Mucosa of gallbladder (tissue), 1 donor: ENCODE measurements at regions not wholly inside any gene's neighbourhood (a gene's known extent, or its start where the extent isn't known, plus 50 kb on each side); places are given as distances from the start of the nearest gene placed in this dataset.
"Not testable (repeated sequence)": the region's sequence is repeated elsewhere in the genome, so short reads cannot be mapped to it uniquely, and the experiment has no call there.

ENCODE experiments used
- DNase-seq: peaks from one replicate; pipeline ENCODE4 v3.0.0-alpha.2; 2020; ENCODE audit warnings: low spot score
- donor health status: DM: no; HTN: no; CAD: no.

DNA sequence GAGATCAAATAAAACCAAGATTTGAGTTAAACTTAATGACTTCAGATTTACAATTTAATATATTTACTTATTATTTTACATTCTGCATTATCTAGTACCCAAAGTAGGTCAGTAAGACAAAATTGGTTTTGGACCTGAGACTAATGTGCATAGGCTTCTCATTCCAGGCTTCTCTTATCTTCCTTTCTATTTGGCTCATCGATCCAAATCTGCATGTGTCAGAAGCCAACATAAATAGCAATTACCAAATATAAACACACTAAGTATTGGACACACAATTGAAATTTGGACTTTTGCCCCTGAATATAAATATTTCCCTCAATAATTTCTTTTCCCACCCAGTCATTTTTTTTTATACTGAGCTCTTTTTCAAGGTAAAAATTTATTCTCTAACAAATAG is 290.6 kb upstream of the ARHGEF26 start:
- DNase-seq, result no peak

DNA sequence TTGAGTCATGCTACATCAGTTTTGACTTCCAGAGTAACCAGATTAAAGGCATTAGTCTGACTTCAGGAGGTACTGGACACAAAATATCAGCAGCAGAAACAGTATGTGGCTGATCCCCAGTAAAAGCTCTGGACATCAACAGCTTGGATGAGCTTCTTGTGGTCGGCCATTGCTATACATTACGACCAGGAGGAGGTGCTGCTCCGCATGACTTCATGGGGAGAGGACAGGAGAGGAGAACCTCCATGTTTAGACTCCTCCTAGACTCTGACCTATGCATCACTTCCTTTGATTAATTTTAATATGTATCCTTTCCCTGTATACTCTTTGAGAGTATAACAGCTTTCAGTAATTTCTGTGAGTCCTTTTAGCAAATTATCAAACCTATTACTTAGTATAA is 285.6 kb upstream of the ARHGEF26 start:
- DNase-seq, result no peak

DNA sequence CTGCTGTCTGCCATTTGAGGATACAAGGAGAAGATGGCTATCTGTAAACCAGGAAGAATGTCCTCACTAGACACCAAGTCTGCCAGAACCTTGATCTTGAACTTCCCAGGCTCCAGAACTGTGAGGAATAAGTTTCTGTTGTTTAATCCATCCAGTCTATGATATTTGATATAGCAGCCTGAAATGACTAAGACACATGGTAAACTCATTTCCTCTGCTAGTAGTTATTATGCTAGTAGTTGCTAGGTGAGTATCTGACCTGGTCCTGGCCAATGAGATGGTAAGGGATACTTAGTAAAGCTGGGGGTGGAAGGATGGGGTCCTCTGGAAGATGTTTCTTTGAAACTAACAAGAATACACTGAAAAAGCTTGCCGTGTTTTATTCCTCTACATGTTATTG is 280.7 kb upstream of the ARHGEF26 start:
- no peak for DNase-seq

DNA sequence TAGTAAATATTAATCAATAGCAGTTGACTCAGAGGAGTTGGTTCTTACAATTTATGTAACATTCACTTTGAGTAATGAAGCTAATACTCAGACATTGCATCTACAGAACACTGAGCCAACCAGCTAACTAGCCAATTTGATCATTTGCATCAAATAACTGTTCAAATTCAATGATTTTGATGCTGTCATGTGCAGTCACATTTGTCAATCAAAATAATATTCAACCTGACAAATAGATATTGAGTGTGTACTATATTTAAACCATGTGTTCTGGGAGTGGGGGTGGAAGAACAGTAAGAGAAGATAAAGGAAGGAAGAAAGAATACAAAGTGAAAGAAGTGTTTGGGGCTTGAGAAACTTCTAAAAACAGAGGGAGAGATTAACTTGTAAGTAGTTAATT is 277.2 kb upstream of the ARHGEF26 start:
- DNase-seq, result no peak

DNA sequence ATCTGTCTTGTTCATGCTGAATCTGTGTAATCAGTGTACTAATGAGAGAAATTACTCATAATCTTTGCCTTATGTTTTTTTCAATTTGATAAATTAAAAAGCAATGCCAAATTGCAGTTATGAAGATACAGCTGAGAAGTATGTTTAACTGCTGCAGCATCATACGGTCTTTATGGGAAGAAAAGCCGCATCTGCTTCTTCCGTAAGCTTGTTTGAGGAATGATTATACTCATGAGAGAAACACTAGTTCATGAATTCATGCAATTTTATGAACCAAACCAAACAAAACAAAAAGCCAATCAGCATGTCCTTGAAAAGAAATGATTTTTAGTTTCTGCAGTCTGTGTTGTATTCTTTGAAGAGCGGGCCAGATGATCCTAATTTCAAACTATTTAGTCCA is 275.9 kb upstream of the ARHGEF26 start:
- DNase-seq, result no peak

DNA sequence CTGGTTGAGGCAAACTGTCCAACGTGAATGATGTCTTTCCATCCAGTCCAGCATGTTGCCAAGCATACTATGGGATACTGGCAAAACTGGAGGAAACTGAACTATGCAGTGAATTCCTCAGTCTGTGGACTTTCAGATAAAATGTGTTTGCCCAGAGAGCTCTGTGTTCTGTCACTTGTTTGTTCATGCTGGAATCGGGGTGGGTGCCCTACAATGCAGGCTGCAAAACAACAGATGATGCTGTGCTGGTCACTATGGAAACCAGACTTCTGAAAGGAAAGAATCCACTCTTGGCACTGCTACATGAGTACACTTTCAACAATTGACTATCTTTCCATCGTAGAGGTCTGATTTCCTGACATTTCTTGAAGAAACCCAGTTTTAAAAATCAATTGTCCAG is 272.5 kb upstream of the ARHGEF26 start:
- no peak for DNase-seq

DNA sequence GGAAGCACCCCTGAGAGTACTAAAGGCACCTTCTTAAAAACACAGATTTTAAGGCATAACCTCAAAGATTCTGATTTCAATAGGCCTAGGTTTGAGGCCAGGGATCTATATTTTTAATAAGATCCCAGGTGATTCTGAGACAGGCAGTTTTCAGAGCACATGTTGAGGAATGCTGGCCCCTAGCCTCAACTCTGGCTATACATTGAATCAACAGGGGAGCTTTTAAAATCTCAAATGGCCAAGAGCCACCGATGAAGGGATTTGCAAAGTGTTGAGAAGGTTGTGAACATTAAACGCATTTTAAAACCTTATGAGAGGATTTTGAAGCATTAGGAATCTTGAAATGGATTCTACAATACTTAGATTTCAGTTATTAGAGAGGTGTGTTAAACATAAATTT is 268.8 kb upstream of the ARHGEF26 start:
- no peak for DNase-seq

DNA sequence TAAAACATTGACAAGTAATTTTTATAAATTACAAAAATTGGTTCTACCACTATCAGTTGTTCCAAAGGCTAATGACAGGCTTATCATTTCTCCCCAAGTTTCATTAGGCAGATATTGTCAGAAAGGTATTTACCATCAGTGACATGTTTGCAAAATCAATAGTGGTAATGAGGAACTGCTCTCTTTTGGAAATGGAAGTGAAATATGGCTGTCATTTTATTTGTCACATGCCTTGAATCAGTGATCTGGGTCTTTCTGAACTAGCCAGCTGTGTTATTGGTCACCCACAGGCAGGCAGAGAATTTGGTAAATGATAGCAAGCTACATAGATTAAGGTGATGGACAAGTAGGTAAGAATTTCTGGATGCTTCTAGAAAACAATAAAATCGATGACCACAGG is 268.0 kb upstream of the ARHGEF26 start:
- DNase-seq, result no peak

DNA sequence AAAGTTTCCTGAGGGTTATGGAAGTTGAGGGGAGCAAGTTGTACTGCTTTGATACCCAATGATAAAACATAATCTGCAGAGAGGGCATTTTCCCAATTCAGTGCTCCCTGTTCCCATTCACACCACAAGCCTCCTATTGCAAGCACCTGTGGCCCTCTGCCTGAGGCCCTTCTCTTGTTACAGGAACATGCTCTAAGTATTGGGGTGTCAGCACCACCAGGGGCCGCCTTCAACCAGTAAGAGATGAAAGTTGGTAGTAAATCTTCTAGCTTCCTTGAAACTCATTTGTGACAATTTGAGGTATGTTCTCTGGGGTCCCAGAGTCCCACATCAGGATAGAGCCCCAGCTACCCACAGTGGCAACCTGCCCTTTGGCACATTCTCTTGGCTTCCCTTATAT is 265.4 kb upstream of the ARHGEF26 start:
- no peak for DNase-seq

DNA sequence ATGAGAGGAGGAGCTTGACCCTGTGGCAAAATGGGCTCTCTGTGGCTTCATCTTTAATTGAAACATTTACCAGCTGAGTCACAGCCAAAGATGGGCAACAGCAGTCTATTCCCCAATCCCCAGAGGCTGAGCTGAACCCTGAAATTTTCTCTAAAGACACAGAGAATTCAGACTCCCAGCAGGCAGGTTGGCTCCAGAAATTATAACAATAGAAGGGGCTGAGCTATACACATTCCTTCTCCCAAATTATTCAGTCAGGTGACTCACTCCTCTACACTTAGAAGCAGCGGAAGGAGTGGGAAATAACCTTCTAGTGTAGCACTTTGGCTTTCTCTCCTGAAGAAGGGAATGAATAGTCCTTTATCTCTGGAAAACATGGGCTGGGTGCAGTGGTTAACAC is 264.3 kb upstream of the ARHGEF26 start:
- no peak for DNase-seq

DNA sequence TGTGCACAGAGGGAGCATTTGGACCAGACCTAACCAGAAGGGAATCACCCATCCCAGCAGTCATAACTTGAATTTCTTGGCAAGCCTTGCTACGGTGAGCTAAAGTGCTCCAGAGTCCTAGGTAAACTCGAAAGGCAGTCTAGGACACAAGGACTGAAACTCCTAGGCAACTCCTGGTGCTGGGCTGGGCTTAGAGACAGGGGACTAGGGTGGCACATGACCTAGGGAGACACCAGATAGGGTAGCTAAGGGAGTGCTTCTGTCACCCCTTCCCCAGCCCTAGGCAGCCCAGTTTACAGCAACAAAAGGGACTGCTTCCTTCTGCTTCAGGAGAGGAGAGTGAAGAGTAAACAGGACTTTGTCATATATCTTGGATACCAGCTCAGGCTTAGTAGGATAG is 256.4 kb upstream of the ARHGEF26 start:
- no peak for DNase-seq

DNA sequence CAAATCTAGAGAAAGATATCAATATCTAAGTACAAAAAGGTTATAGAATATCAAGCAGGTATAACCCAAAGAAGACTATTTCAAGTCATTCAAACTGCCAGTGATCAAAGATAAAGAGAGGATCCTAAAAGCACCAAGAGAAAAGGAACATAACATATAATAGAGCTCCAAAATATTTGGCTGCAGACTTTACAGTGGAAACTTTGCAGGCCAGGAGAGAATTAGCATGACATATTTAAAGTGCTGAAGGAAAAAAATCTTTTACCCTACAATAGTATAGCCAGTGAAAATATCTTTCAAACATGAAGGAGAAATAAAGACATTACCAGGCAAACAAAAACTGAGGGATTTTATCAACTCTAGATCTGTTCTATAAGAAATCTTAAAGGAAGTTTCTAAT is 254.3 kb upstream of the ARHGEF26 start:
- DNase-seq, result no peak

DNA sequence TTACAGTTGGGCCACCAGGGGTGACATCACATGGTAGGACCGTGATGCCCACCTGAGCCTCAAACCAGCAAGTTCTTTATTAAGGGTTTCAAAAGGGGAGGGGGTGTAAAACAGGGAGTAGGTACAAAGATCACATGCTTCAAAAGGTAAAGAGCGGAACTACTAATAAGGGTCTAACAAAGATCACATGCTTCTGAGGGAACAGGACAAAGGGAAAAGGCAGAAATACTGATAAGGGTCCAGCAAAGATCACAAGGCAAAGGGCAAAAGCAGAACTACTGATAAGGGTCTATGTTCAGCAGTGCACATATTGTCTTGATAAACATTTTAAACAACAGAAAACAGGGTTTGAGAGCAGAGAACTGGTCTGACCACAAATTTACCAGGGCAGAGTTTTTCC is 246.8 kb upstream of the ARHGEF26 start:
- not testable (repeated sequence) for DNase-seq

DNA sequence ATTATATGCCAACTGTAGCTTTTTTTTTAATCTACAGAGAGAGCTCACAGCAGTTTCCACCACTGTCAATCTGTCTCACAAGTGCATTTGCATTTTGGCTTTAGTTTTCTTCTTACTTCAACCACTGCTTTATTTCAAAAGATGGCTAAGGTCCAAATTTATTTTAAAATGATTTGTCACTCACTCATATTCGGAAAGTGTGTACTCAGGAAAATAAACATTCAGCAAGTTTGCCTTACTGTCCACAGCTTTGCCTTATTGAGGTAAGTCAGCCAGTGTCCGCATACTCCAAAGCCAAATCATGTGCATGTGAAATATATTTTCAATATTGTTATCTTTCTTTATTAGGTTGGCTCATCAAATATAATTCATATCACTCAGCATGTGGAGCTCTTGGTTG is 240.7 kb upstream of the ARHGEF26 start:
- DNase-seq, result no peak

DNA sequence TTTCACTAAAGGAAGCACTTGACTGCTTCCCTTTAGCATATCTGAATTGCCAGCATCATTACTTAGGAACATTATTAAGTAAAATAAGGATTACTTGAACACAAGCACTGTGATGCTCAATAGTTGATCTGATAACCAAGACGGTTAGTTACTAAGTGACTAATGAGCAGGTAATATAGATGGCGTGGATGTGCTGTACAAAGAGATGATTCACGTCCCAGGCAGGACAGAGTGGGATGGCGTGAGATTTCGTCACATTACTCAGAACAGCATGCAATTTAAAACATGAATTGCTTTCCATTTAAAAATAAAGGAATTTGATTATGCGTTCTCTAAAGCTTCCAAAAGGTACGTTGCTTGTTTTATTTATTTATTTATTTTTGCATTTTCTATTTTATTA is 240.0 kb upstream of the ARHGEF26 start:
- DNase-seq, result no peak

DNA sequence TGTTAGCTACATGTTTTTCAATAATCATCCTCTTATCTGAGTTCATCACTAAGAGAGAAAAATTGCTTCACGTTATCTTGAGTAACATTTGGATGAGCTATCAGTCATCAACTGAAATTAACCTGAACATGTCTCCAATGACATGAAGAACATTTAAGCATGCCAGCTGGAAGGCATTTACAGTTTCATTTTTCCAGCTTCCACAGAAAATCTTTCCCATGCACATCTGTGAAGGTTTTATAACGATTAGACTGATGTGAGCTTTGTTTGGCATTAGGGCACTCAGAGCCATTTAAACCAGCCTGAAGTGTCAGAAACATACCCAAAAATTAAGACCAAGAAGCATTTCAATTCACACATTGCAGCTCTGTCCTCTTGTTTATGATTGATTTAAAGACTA is 235.8 kb upstream of the ARHGEF26 start:
- no peak for DNase-seq

DNA sequence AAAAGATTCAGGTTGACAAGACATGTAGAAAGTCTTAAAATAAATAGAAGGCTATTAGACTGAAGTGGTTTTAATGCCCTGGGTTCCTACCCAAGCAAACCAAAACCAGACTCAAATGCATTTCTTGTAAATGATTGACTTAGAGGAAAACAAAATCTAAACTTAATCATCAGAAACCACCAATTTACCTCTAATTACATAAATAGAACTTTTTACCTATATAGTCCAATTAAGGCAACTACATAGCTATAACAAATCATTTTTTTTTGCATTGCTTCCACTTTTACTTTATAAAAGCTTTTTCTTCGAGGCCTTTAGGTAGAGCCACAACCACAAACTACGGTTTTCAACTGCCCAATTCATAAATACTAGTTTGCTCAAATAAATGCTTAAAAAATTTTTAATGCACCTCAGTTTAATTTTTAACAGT is 231.3 kb upstream of the ARHGEF26 start:
- DNase-seq, result no peak

DNA sequence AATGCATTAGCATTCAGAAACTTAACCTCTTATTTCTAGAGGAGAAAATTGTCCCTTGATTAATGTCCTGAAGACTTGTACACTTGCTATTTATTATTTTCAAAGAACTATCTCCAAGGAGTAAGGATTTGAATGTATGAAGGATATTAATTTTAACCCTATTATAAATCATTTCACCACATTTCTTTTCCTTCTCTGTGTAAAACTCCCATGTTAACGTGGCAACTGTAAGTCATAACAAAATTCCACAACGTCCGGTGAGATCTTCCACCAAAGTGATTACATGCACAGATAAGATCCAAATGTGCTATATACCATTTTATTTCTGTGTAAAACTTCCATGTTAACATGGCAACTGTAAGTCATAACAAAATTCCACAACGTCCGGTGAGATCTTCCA is 229.1 kb upstream of the ARHGEF26 start:
- DNase-seq, result no peak

DNA sequence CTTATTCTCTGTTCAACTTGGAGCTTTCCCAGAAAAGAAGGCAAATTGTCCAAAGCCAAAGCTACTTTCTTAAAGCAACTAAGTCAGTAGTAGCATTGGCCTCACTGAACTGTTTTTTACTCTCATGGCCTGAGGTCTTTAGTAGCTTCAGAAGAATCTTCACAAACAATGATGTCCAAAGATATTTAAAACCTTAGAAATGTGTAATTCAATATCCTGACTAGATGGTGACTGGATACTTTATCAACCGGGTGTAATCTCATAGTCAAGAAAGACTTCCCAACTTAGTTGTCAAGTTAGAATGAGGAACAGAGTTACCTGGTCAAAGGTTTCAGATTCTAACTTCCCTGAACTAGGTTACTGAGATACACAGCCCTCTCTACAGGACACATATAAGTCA is 226.3 kb upstream of the ARHGEF26 start:
- no peak for DNase-seq

DNA sequence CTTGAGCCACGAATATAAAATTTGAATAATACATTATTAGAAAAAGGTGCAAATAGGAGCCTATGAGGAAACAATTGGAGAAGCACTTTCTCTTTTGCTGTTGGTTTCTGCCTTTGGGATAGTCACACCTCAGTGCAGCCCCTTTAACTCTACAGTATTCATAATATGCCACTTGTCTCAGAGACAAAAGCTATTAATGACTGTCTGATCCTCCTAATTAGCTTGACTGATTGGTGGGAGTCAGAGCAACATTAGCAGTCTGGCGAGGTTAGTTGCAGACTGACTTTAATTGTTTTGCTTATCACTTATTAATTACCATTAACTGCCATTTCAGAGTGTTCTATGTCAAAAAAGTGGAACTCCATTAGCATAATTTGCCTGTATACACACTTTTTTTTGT is 225.0 kb upstream of the ARHGEF26 start:
- no peak for DNase-seq

DNA sequence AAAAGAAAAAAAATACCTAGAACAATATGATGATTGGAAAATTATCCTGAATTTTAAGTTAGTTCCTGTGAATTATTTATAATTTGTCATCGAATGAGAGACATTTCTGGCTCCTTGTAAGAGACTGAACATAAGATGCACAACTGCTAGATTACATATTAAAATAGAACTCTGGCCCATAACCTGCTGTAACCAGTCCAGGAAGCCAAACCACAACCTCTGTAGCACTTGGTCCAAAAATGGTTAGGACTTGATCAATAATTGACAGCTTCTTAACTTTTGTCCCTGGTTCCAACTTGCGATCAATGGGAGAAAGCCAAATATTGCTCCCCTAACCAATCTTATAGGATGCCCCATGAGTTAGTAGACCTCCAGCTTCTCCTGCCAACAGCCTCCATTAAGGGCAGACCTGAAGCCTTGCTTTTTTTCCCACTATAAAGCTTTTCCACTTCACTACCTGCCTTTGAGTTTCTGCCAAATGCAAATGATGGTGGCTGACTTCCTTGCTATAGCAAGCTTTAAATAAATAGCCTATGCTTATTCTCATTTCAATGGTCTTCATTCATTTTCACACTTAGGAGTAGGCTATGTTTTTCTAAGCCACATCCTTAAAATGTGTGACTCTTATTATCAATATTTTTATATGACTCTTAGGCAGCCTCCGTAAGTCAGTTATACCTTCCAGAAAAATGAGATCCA is 224.0 kb upstream of the ARHGEF26 start:
- no peak for DNase-seq

DNA sequence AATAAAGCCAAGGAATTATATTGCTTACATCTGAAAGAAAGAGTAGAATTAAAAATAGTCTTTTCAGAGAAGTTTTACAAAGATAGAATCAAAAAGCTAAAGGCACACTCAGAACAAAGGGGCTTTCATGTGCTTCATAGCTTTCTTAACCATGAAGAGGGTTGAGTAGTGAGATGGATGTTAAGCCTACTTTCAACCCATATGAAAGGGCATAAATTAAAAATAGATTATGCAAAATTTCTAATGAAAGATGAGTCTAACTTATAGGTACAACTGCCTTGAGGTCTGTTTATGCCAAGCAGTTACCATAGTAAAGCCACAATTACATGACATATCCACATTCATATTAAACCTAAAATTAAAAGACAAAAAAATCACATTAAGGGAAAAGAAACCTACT is 223.3 kb upstream of the ARHGEF26 start:
- no peak for DNase-seq

DNA sequence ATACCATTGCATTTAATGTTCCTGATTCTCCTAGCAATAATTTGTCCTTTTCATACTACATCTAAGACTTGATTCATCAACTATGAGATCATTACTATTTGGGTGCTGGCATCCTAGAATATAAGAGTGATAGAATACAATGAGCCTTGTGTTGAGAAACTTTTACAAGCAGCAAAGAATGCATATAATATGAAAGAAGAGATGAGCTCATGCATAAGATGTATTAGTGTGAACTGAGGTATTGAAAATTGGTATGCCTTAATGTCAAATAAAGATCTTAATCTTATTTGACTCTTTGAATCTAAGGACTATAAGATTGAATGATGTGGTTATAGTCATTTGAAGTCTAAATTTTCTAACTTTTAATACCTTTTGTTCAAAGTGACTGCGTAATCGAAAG is 220.0 kb upstream of the ARHGEF26 start:
- no peak for DNase-seq

DNA sequence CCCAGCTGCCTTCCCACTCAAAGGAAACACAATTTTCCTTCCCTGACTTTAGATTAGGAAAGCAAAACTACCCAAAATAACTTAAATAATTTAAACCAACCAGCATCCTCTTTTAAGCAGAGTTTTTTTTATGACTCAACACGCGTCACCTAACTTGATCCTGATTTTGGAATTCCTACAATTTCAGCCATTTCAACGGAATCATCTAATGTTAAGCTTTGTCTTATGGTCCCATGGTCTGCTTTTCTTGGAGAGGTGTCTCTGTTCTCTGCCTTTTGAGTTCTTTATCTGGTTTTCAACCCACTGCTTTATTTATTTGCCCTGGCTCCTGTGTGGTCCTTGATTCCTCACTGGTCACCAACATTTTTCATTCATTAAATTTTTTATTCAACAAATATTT is 219.2 kb upstream of the ARHGEF26 start:
- no peak for DNase-seq

DNA sequence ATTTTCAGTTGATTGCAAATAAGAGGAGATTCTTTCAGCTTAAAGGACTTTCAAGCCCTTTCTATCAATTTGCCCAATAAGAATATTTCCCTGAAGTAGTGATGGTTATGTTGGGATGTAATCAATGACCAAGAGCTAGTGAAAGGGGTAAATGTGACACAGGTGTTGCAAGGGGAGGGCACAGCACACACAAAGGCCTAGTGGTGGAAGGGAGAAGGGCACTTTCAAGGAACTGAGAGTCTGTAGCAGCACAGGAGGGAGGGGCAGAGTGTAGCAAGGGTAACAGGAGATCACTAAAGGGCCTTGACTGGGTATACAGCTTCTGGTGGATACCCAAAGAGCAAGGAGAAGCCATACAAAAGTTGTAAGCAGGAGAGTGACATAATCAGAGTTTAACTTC is 217.8 kb upstream of the ARHGEF26 start:
- no peak for DNase-seq
